Nephron progenitor cell (in vitro differentiated cells): ENCODE measurements at regions not wholly inside any gene's neighbourhood (a gene's known extent, or its start where the extent isn't known, plus 50 kb on each side); places are given as distances from the start of the nearest gene placed in this dataset.

Experiments used
- DNase-seq: peaks from one replicate; pipeline ENCODE4 v3.0.0; 2021
- H3K27ac Mint-ChIP-seq: 2 replicates; pipeline ENCODE4 v1.8.0; 2021; ENCODE audit warnings: mild to moderate bottlenecking, moderate library complexity, mixed read lengths
- H3K27me3 Mint-ChIP-seq: 2 replicates; pipeline ENCODE4 v1.8.0; 2021; ENCODE audit warnings: mild to moderate bottlenecking, low read depth, mixed read lengths; ENCODE audit not compliant: poor library complexity
- H3K36me3 Mint-ChIP-seq: 2 replicates; pipeline ENCODE4 v1.8.0; 2021; ENCODE audit warnings: low read depth, mixed read lengths
- H3K4me1 Mint-ChIP-seq: 2 replicates; pipeline ENCODE4 v1.8.0; 2021; ENCODE audit warnings: mixed read lengths
- H3K4me3 Mint-ChIP-seq: 2 replicates; pipeline ENCODE4 v1.8.0; 2021; ENCODE audit warnings: mild to moderate bottlenecking, moderate library complexity, mixed read lengths
- H3K9me3 Mint-ChIP-seq: 2 replicates; pipeline ENCODE4 v1.8.0; 2021; ENCODE audit warnings: mild to moderate bottlenecking, moderate library complexity, mixed read lengths
- CTCF ChIP-seq: fragments of 200-600 bp; sonication (generic); IDR thresholded peaks from 2 replicates; pipeline ENCODE4 v1.5.0; 2021; ENCODE audit warnings: antibody characterized with exemption

GRCh38 chr6:44004136-44004535 lies 123.1 kb downstream of the MRPL14 start:
- no peak overlapping the region for H3K27ac Mint-ChIP-seq

GRCh38 chr6:44003345-44004061 lies 123.7 kb downstream of the MRPL14 start:
- DNase-seq, result no peak
- peak overlapping the region; percentile 55 for H3K4me3 Mint-ChIP-seq
- H3K27ac Mint-ChIP-seq, result no peak overlapping the region
- no peaks in the 10 kb centered on the region for H3K36me3 Mint-ChIP-seq
- peaks cover 69% of the 10 kb centered on the region for H3K4me1 Mint-ChIP-seq
- TF ChIP-seq CTCF, result no peak
- peaks cover 55% of the 10 kb centered on the region for H3K27me3 Mint-ChIP-seq
- H3K9me3 Mint-ChIP-seq, result peaks cover 9% of the 10 kb centered on the region

More at GRCh38 chr6:44004136-44004535, 123.1 kb downstream of the MRPL14 start:
- Mint-ChIP-seq H3K27me3 (peaks cover 54% of the 10 kb centered on the region), H3K36me3 (no peaks in the 10 kb centered on the region), H3K9me3 (peaks cover 4% of the 10 kb centered on the region), H3K4me1 (peaks cover 63% of the 10 kb centered on the region), H3K4me3 (no peak overlapping the region)
- no peak for DNase-seq
- TF ChIP-seq CTCF, result no peak

- Mint-ChIP-seq H3K27me3 (peaks cover 52% of the 10 kb centered on the region), H3K27ac (no peak overlapping the region), H3K9me3 (peaks cover 9% of the 10 kb centered on the region), H3K36me3 (no peaks in the 10 kb centered on the region), H3K4me1 (peaks cover 65% of the 10 kb centered on the region), H3K4me3 (peak overlapping the region; percentile 55)
- no peak for TF ChIP-seq CTCF
- DNase-seq, result peak; percentile 81
Observed at GRCh38 chr6:44002593-44003344, 124.5 kb downstream of the MRPL14 start.

- DNase-seq, result peak; percentile 74
- H3K27ac Mint-ChIP-seq, result no peak overlapping the region
- H3K36me3 Mint-ChIP-seq, result no peaks in the 10 kb centered on the region
- H3K4me1 Mint-ChIP-seq, result peaks cover 60% of the 10 kb centered on the region
- peak overlapping the region; percentile 67 for H3K4me3 Mint-ChIP-seq
- H3K27me3 Mint-ChIP-seq, result peaks cover 51% of the 10 kb centered on the region
- peaks cover 9% of the 10 kb centered on the region for H3K9me3 Mint-ChIP-seq
- no peak for TF ChIP-seq CTCF
Observed at GRCh38 chr6:44002067-44002592, 125.1 kb downstream of the MRPL14 start.

GRCh38 chr6:44001318-44002066 lies 125.8 kb downstream of the MRPL14 start:
- Mint-ChIP-seq H3K9me3 (peaks cover 9% of the 10 kb centered on the region), H3K4me1 (peaks cover 53% of the 10 kb centered on the region), H3K36me3 (no peaks in the 10 kb centered on the region), H3K27me3 (peaks cover 51% of the 10 kb centered on the region), H3K4me3 (peak overlapping the region; percentile 67), H3K27ac (no peak overlapping the region)
- TF ChIP-seq CTCF, result no peak
- DNase-seq, result no peak
